Cardiac muscle cell (in vitro differentiated cells and primary cell): ENCODE measurements at regions not wholly inside any gene's neighbourhood (a gene's known extent, or its start where the extent isn't known, plus 50 kb on each side); places are given as distances from the start of the nearest gene placed in this dataset.

Experiments
- DNase-seq, 2 donors: peaks; one replicate each; pipeline versions ENCODE4 v3.0.0 to v3.0.0-alpha.2; 2010 to 2017; ENCODE audit warnings: low read depth in 1 of 2, low spot score in 1 of 2
- H3K27ac ChIP-seq: fragments of 200-600 bp; sonication (generic); 2 replicates; pipeline ENCODE4 v1.5.1; 2016
- H3K27me3 ChIP-seq: fragments of 200-600 bp; sonication (generic); 2 replicates; pipeline ENCODE4 v1.6.0; 2016; ENCODE audit warnings: control low read depth
- H3K36me3 ChIP-seq: fragments of 200-600 bp; sonication (generic); 2 replicates; pipeline ENCODE4 v1.5.1; 2016; ENCODE audit warnings: control low read depth
- H3K4me1 ChIP-seq: fragments of 200-600 bp; sonication (generic); 2 replicates; pipeline ENCODE4 v1.8.1; 2017; ENCODE audit warnings: low read depth, mild to moderate bottlenecking, mixed run types
- H3K4me3 ChIP-seq: fragments of 200-600 bp; sonication (generic); 2 replicates; pipeline ENCODE4 v1.5.1; 2016; ENCODE audit warnings: mild to moderate bottlenecking
- H3K9me3 ChIP-seq: fragments of 200-600 bp; sonication (generic); 2 replicates; pipeline ENCODE4 v1.5.1; 2017; ENCODE audit warnings: low read depth, mild to moderate bottlenecking, control low read depth
- TF ChIP-seq, protein P1 (sequence below): IDR thresholded peaks from 2 replicates; pipeline ENCODE4 v1.5.1; 2012; ENCODE audit warnings: low read depth, mild to moderate bottlenecking, low read length

DNA sequence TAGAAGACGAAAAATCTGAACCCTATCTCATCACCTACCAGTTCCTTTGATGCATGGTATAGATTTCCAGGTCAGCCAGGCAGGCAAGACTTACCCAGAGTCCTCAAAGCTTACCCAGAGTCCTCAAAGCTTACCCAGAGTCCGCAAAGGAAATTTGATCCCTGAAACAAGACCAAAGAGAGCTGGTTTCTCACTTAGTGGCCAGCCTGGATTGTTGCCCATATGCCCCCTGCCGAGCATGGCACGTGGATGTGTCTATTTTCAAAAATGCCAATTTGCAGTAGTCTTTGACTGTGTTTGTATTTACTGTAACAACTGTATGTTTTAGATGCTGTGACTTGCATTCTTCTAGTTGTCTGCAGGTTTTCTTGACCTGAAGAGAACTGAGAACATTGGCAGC, 120.2 kb upstream of the STARD3NL start:
- no peak for DNase-seq
- Histone ChIP-seq H3K9me3 (no peaks in the 10 kb centered on the region), H3K27ac (no peak overlapping the region)

DNA sequence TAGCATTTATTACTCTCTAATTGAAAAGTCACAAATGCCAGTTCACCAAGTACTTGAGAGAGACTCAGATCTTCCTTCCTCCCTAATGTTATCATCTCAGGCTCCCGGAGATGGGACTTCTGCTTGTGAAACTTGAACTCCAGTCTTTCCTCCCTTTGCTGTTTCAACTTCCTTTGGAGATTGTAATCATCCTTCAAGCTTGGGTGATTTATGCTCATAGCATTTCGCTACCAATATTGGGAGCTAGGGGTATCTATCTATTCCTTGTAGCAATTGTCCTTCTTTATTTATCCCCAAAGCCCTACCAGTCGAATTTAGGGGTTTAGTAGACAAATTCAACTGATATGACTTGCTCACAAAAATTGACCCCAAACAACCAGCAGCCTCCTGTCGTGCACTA, 117.9 kb upstream of the STARD3NL start:
- Histone ChIP-seq H3K36me3 (no peaks in the 10 kb centered on the region), H3K4me1 (no peaks in the 10 kb centered on the region), H3K27ac (no peak overlapping the region), H3K9me3 (no peaks in the 10 kb centered on the region), H3K4me3 (no peak overlapping the region), H3K27me3 (no peaks in the 10 kb centered on the region)
- TF ChIP-seq, protein P1, sequence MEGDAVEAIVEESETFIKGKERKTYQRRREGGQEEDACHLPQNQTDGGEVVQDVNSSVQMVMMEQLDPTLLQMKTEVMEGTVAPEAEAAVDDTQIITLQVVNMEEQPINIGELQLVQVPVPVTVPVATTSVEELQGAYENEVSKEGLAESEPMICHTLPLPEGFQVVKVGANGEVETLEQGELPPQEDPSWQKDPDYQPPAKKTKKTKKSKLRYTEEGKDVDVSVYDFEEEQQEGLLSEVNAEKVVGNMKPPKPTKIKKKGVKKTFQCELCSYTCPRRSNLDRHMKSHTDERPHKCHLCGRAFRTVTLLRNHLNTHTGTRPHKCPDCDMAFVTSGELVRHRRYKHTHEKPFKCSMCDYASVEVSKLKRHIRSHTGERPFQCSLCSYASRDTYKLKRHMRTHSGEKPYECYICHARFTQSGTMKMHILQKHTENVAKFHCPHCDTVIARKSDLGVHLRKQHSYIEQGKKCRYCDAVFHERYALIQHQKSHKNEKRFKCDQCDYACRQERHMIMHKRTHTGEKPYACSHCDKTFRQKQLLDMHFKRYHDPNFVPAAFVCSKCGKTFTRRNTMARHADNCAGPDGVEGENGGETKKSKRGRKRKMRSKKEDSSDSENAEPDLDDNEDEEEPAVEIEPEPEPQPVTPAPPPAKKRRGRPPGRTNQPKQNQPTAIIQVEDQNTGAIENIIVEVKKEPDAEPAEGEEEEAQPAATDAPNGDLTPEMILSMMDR = no peak
- DNase-seq = no peak

More for the DNA sequence above, 120.2 kb upstream of the STARD3NL start:
- Histone ChIP-seq H3K27me3 (no peaks in the 10 kb centered on the region), H3K4me1 (no peaks in the 10 kb centered on the region), H3K36me3 (no peaks in the 10 kb centered on the region), H3K4me3 (no peak overlapping the region)
- TF ChIP-seq, protein P1 = no peak

DNA sequence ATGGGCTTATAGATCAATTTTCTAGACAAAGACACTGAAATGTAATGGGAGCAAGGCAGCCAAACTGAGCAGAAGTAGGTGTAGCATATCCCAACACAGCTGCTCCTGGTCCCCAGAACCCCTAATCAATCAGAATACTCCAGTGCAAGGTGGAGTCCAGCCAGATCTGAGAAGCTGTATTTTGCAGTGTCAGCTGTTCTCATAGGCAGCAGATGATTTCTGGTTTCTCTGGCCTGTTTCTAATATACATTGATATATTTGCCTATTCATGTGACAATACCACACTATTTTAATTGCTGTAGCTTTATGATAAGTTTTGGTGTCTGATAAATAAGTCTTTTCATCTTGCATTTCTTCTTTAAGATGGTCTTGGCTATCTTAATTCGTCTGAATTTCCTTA, 117.4 kb upstream of the STARD3NL start:
- no peaks in the 10 kb centered on the region for H3K27me3 ChIP-seq
- no peaks in the 10 kb centered on the region for H3K9me3 ChIP-seq
- no peak overlapping the region for H3K27ac ChIP-seq
- TF ChIP-seq, protein P1 = no peak
- H3K4me3 ChIP-seq = no peak overlapping the region
- H3K4me1 ChIP-seq = no peaks in the 10 kb centered on the region
- no peak for DNase-seq
- no peaks in the 10 kb centered on the region for H3K36me3 ChIP-seq

DNA sequence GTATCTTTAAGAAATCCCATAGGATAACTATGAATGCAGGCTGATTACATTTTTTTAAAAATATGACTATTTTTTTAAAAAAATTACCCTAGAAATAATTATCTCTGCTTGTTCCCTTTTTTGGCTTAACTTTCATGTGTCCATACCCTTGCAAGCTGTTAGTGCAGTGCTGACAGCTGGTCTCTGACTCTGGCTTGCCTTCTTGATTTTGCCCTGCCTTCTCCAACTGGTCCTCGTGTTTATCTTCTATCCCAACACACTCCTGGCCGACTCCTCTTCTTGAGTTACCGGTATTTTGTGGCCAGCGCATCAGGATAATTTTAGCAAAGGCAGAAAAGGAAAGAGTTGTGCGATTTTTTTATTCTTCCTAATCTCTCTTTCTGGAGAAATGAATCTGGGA, 111.7 kb upstream of the STARD3NL start:
- no peaks in the 10 kb centered on the region for H3K9me3 ChIP-seq
- H3K27ac ChIP-seq = no peak overlapping the region
- H3K27me3 ChIP-seq = no peaks in the 10 kb centered on the region
- H3K4me3 ChIP-seq = no peak overlapping the region
- no peaks in the 10 kb centered on the region for H3K36me3 ChIP-seq
- TF ChIP-seq, protein P1 = no peak
- DNase-seq = no peak
- peaks cover 6% of the 10 kb centered on the region for H3K4me1 ChIP-seq

DNA sequence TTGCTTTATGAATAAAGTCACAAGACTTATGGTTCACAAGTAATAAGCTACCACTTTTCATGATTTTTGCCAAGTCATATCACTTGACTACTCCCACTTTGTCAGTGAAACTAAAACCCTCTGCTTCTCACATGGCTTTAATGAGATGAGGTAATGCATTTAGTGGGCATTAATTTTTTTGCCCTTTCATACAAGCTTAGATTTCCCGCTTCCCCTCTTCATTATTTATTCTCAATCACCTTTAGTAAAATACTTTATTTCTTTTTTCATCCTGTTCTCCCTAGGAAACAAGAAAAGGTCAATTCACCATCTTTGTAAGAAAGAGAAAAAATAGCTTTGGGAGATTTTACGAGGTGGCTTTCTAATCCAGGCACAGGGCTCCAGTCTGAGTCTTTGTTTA, 109.6 kb upstream of the STARD3NL start:
- Histone ChIP-seq H3K36me3 (no peaks in the 10 kb centered on the region), H3K4me3 (no peak overlapping the region), H3K9me3 (no peaks in the 10 kb centered on the region), H3K27ac (no peak overlapping the region), H3K4me1 (peaks cover 6% of the 10 kb centered on the region), H3K27me3 (no peaks in the 10 kb centered on the region)
- DNase-seq = no peak
- TF ChIP-seq, protein P1 = no peak

DNA sequence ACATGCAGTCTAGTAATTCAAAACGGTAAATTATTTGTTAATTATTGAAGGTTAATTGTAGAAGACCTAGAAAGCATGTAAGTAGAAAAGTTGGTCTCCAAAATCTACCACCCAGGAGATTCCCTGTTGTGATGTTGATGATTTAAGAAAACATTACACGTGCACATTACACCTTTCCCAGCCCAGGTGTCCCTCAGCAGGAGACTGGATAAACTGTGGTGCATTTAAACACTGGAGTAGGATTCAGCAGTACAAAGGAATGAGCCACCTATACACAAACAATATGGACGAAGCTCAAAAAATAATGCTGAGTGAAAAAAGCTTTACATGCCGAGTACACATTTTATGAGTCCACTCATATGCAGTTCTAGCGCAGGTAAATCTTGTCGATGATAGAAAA, 109.0 kb upstream of the STARD3NL start:
- Histone ChIP-seq H3K4me1 (peaks cover 6% of the 10 kb centered on the region), H3K36me3 (no peaks in the 10 kb centered on the region), H3K9me3 (no peaks in the 10 kb centered on the region), H3K27me3 (no peaks in the 10 kb centered on the region), H3K27ac (no peak overlapping the region), H3K4me3 (no peak overlapping the region)
- no peak for DNase-seq
- TF ChIP-seq, protein P1 = no peak
